HCT116 (cell line): ENCODE measurements at regions not wholly inside any gene's neighbourhood (a gene's known extent, or its start where the extent isn't known, plus 50 kb on each side); places are given as distances from the start of the nearest gene placed in this dataset.

ENCODE experiments used
- ATAC-seq: fragments of 200-7000 bp; cut with Tn5 transposase; 2 replicates; pipeline ENCODE4 v1.9.1; 2020; ENCODE audit warnings: mild to moderate bottlenecking, moderate library complexity
- BruUV-seq: library from RNA; stranded (reverse); fragments of 400-500 nt; replicated peaks from 2 replicates; lab custom pipeline; 2021; lab: Mats Ljungman, UMichigan
- CTCF ChIA-PET: fragments of 300-600 bp; sonication (Branson Sonifier 250); formaldehyde crosslinking; loops from one replicate; lab custom pipeline; 2021; ENCODE audit warnings: antibody characterized with exemption; lab: Charles Lee
- POLR2A ChIA-PET: fragments of 300-600, 350-600 bp; sonication (Branson Sonifier 250); formaldehyde crosslinking; loops from one replicate; lab custom pipeline; 2021; ENCODE audit warnings: antibody characterized with exemption; lab: Charles Lee
- RAD21 ChIA-PET, 2 experiments: fragments of 300-600 bp; sonication (Branson Sonifier 250); formaldehyde crosslinking; loops; one replicate each; lab custom pipeline; 2023; ENCODE audit warnings: low total read pairs in 2 of 2; ENCODE audit not compliant: uncharacterized antibody in 2 of 2, unreplicated experiment in 2 of 2, low non-redundant PET in 1 of 2; lab: Charles Lee
- DNase-seq: peaks from one replicate; pipeline ENCODE4 v3.0.0-alpha.2; 2010; ENCODE audit warnings: low read depth, low spot score
- H2AFZ ChIP-seq: fragments of 200-600 bp; shearing (Covaris generic), sonication (generic); 2 replicates; pipeline ENCODE4 v1.6.1; 2017; ENCODE audit warnings: low read depth, mixed run types, mixed read lengths, antibody characterized with exemption, low read length; ENCODE audit not compliant: poor library complexity, severe bottlenecking
- H3K27ac ChIP-seq: 2 replicates; pipeline ENCODE4 v1.5.1; 2012; ENCODE audit warnings: low read depth, low read length
- H3K27me3 ChIP-seq: fragments of 200-600 bp; sonication (generic); 2 replicates; pipeline ENCODE4 v1.6.1; 2016; ENCODE audit warnings: mixed run types, low read length, mixed read lengths; ENCODE audit not compliant: insufficient read depth
- H3K36me3 ChIP-seq, 2 experiments: fragments of 200-500 bp in 1 of 2; fragments of 200-600 bp in 1 of 2; sonication (Bioruptor generic) in 1 of 2; sonication (generic) in 1 of 2; 2 replicates each; pipeline versions ENCODE4 v1.5.1 to v1.6.1; 2014 to 2016; ENCODE audit warnings: low read length in 2 of 2, inconsistent platforms in 1 of 2, mixed read lengths in 1 of 2, mixed run types in 1 of 2; ENCODE audit not compliant: insufficient read depth in 2 of 2, control insufficient read depth in 1 of 2
- H3K4me1 ChIP-seq, 2 experiments: fragments of 200-600 bp in 1 of 2; sonication (generic) in 1 of 2; 2 replicates each; pipeline versions ENCODE4 v1.5.1 to v1.6.1; 2012 to 2017; ENCODE audit warnings: low read length in 2 of 2, inconsistent platforms in 1 of 2, mild to moderate bottlenecking in 1 of 2, mixed read lengths in 1 of 2, mixed run types in 1 of 2, moderate library complexity in 1 of 2; ENCODE audit not compliant: insufficient read depth in 2 of 2, control insufficient read depth in 1 of 2
- H3K4me2 ChIP-seq: fragments of 200-600 bp; sonication (generic); 2 replicates; pipeline ENCODE4 v1.6.1; 2017; ENCODE audit warnings: mixed run types, low read length, mixed read lengths
- H3K4me3 ChIP-seq, 2 experiments: fragments of 200-600 bp in 1 of 2; sonication (generic) in 1 of 2; replicated peaks in 1 of 2; 2 replicates each; pipeline ENCODE4 v1.5.1; 2011 to 2016; ENCODE audit warnings: low read length in 2 of 2, control low read depth in 1 of 2, low read depth in 1 of 2, mild to moderate bottlenecking in 1 of 2, mixed read lengths in 1 of 2, mixed run types in 1 of 2
- H3K79me2 ChIP-seq: fragments of 200-600 bp; sonication (generic); 2 replicates; pipeline ENCODE4 v1.6.1; 2017; ENCODE audit warnings: mild to moderate bottlenecking, mixed run types, low read length, moderate library complexity, mixed read lengths; ENCODE audit not compliant: insufficient read depth
- H3K9ac ChIP-seq: fragments of 200-600 bp; sonication (generic); 2 replicates; pipeline ENCODE4 v1.6.1; 2016; ENCODE audit warnings: low read length, mixed read lengths
- H3K9me2 ChIP-seq: fragments of 200-600 bp; sonication (generic), shearing (Covaris generic); 2 replicates; pipeline ENCODE4 v1.6.1; 2017; ENCODE audit warnings: mixed run types, mild to moderate bottlenecking, moderate library complexity; ENCODE audit not compliant: insufficient read depth
- H3K9me3 ChIP-seq, 2 experiments: fragments of 200-500 bp in 1 of 2; fragments of 200-600 bp in 1 of 2; sonication (Bioruptor generic) in 1 of 2; sonication (generic) in 1 of 2; 2 replicates each; pipeline ENCODE4 v1.6.1; 2014 to 2017; ENCODE audit warnings: low read length in 2 of 2, mixed read lengths in 2 of 2, inconsistent platforms in 1 of 2, low read depth in 1 of 2, mild to moderate bottlenecking in 1 of 2, mixed run types in 1 of 2, moderate library complexity in 1 of 2; ENCODE audit not compliant: control insufficient read depth in 1 of 2, insufficient read depth in 1 of 2
- H4K20me1 ChIP-seq: fragments of 200-600 bp; sonication (generic), shearing (Covaris generic); 2 replicates; pipeline ENCODE4 v1.6.1; 2017; ENCODE audit warnings: mixed run types, mild to moderate bottlenecking, moderate library complexity; ENCODE audit not compliant: insufficient read depth
- EGR1 ChIP-seq: IDR thresholded peaks from 2 replicates; pipeline ENCODE4 v1.6.1; 2012; ENCODE audit warnings: low read depth
- REST ChIP-seq: IDR thresholded peaks from 2 replicates; pipeline ENCODE4 v1.6.1; 2012; ENCODE audit warnings: low read depth
- SP1 ChIP-seq: IDR thresholded peaks from 2 replicates; pipeline ENCODE4 v1.6.1; 2012; ENCODE audit warnings: low read depth
- YY1 ChIP-seq: IDR thresholded peaks from 2 replicates; pipeline ENCODE4 v1.6.1; 2011; ENCODE audit warnings: low read length, low read depth, moderate library complexity, mild to moderate bottlenecking; ENCODE audit not compliant: insufficient replicate concordance; ENCODE audit errors: extremely low read depth
- ZBTB33 ChIP-seq: IDR thresholded peaks from 2 replicates; pipeline ENCODE4 v1.6.1; 2011; ENCODE audit warnings: mild to moderate bottlenecking, low read length, moderate library complexity; ENCODE audit not compliant: insufficient replicate concordance; ENCODE audit errors: extremely low read depth
- intact Hi-C: fragments of 100-400 bp; cut with micrococcal nuclease; formaldehyde crosslinking; loops from 2 replicates; pipeline ENCODE4 v1.10.0; 2022

DNA sequence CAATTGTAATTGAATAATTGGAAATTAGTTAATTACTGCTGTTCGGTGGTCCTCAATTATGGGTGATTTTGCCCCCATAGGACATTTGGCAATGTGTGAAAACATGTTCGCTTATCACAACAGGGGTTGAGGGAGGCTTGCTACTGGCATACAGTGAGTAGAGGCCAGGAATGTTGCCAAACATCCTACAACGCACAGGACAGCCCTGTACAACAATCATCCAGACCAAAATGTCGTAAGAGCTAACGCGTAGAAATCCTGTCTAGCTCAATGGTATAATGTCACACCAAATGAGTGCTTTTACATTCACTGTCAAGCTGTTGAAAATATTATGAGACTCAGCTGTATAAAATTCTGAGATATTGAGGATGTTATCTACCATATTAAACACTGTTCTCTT is 464.4 kb upstream of the TUSC1 start:
- no peaks in the 10 kb centered on the region for H3K27me3 ChIP-seq
- no peaks in the 10 kb centered on the region for H3K4me1 ChIP-seq
- no peak overlapping the region for H2AFZ ChIP-seq
- no peaks in the 10 kb centered on the region for H3K79me2 ChIP-seq
- no peak for ATAC-seq
- H3K9ac ChIP-seq: no peak overlapping the region
- DNase-seq: no peak
- no peaks in the 10 kb centered on the region for H3K36me3 ChIP-seq
- POLR2A ChIA-PET: no interaction called here
- CTCF ChIA-PET: no interaction called here
- no peak overlapping the region for H3K27ac ChIP-seq
- H4K20me1 ChIP-seq: no peaks in the 10 kb centered on the region
- no TSS peak for BruUV-seq
- TF ChIP-seq ZBTB33 (no peak), REST (no peak), YY1 (no peak), EGR1 (no peak), SP1 (no peak)
- TF ChIP-seq, all 23 proteins: peak for 0
- intact Hi-C loops: no loop called here
- H3K9me2 ChIP-seq: no peaks in the 10 kb centered on the region
- H3K4me2 ChIP-seq: no peak overlapping the region
- RAD21 ChIA-PET: no interaction called here
- no peak overlapping the region for H3K4me3 ChIP-seq
- H3K9me3 ChIP-seq: peaks cover 0 to 13% of the 10 kb centered on the region in 2 experiments; a peak in 3 of 4 replicates
